ENCODE measurements at regions not wholly inside any gene's neighbourhood (a gene's known extent, or its start where the extent isn't known, plus 50 kb on each side); places are given as distances from the start of the nearest gene placed in this dataset.
"Not testable (repeated sequence)": the region's sequence is repeated elsewhere in the genome, so short reads cannot be mapped to it uniquely, and the experiment has no call there.

DNA sequence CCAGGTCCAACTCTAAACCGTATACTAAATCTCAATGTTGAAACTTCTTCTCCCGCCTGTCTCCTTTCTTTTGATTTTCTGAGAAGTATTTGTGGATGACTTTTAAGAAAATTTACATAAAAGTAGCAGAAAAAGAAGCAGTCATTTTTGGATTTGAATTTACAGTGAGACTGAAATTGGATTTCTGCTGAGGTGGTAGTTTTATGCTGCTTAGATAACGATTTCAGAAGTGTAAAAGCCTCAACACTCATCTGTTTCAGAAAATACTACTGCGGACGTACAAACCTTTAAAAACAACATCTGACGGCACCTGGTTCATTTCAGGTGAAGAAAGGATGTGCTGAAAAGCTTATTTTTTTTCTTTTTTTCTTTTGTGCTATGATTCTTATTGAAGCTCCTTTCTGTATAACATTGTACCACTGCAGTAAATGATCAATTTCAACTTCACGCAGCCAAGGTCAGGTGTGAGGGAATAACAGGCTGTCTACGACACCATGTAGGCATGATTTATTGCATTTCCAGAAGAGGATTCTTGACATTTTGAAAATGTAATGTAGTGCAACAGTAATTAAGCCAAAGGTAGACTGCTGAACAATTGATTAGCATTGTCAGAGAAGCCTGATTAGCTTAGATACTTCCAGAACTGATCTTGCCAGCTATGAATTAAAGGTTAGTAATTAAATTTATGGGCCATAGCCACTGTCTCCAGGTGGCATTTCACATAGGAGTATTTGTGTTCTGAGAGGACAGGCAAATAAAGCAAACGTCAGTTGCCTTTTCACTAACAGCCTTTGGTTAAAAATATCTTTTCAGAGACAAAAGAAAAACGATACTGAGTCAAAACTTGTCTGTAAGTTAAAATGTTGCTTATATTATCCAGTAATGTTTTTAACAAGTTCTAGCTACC, 134.6 kb upstream of the KBTBD8 start:
- peak in 1 of 2 experiments; percentile 38 for DNase-seq

DNA sequence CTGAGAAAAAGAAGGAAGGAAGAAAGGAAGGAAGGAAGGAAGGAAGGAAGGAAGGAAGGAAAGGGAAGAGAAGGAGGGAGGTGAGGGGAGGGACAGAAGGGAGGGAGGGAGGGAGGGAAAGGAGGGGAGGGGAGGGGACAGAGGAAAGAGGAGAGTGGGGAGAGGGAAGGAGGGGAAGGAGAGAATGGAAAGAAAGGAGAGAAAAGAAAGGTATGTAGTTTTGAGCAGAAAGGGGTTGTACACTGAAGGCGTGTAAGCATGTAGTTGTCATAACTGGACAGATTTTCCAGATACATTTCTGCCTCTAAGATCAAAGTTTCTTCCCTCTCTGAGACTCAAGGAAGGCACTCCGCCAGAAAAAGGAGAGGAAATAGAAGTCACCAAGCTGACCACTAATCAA, 113.4 kb upstream of the KBTBD8 start:
- no peak for DNase-seq

DNA sequence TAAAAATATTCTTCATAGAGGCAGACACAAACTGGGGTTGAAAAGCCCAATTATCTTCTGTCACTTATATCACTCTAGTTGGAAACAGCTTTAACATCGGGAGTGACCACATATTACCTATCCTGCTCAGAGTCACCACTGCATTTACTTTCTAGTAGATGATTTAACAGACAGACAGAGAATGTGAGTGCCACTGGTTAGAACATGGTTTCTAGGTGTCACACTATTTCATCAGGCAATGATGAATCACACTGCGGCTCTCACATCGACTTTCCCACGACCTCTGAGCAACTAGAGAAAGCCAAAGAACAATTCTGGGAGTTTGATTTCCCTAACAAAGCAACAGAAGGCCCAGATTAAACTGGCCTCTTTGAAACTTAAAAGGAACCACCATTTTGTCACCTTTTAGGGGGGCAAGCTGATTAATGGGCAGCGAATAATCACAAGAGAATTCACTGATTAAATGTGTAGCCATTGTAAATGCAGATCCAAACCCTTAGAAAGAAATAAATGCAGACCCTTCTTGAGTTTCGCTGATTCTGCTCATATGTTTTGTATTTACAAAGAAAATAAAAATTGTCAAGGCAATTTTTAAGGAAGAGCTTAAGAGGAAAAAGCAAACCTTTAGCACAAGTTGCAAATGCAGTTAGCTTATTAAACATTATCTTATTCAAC, 112.6 kb upstream of the KBTBD8 start:
- no peak for DNase-seq

DNA sequence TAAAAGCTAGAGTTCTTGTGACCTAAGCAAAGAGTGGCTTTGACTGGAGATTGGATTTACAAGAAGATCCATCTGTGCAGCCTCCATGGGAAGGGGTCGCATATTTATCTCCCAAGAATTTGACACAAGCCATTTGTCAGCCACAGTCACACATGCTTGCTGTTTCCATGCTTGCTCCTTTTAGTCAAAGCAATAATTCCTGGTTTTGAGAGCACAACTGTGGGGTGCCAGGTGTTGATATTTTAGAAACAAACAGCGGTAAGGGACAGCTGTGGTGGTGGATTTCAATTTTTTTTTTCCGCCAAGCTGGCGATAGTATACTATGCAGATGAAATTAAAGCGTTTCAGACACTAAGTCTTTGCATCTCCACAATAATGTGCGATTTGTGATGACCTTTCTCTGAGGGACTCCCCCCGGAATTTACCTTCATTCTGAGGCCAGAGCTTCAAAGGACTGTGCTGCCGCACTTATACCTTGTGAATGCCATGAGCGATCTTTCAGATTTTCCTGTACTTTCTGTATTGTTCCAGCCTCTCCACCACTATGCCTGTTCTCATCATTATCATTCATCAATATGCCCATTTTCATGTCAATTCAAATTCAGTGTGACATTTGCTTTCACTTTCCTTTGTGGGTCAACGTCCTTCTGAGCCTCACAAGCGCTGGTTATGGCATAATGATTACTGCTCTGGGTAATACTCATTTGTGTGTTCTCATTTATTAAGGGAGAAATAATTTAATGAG, 108.2 kb upstream of the KBTBD8 start:
- DNase-seq = no peak

DNA sequence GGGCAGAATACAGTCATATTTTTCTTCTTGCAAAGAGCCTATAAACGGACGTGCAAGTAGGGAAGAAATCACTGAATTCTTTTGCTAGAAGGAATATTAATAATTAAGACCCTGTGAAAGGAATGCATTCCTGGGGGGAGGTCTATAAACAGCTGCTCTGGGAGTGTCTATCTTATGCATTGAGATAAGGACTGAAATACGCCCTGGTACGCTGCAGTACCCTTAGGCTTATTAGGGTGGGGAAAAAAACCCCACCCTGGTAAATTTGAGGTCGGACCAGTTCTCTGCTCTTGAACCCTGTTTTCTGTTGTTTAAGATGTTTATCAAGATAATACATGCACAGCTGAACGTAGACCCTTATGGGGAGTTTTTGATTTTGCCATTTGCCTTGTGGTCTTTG, 100.0 kb upstream of the KBTBD8 start:
- no peak for DNase-seq

DNA sequence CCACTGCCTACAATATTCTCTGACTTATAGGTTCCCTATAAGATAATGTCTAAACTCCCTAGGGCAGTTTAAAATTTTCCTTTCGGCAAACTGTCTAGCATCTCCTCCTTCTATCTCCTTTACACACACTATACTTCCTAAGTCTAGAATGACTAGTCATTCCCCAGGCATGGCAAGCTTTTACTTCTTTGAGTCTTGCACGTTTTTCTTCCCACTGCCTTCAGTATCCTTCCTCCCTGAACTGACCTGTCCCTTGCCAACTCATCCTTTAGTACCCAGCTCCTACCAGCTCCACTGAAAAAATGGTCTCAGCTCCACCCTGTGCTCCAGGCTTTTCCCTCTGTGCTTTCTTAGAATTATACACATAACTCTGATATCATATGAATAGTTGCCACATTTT, 93.8 kb upstream of the KBTBD8 start:
- no peak for DNase-seq

DNA sequence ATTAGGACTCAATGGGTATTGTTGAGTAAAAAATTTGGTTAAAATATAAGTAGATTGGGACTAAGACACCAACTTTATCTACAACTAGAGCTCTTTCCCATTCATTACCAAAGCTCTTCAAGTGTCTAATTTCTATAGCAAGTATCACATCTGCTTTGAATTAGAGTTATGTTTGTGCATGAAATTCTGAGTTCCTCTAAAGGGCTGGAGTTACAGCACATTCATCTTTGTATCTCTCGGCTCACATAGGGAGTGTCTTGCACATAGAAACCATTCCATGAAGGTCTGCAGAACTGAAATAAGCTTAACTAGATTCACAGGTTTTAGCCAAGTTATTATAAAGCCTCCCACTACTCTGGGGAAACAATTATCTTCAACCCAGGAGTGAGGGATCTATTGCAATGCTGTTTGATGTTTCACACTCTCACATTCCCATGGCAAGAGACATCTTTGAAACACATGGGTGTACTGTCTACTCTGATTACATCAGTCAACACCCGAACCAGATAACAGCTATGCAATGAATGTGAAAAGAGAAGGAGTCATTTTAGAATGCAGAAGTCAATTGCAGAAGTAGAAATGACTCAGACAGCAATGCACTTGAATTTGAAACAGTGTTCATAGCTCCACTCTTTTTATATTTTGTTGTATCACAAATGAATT, 93.1 kb upstream of the KBTBD8 start:
- DNase-seq = no peak

DNA sequence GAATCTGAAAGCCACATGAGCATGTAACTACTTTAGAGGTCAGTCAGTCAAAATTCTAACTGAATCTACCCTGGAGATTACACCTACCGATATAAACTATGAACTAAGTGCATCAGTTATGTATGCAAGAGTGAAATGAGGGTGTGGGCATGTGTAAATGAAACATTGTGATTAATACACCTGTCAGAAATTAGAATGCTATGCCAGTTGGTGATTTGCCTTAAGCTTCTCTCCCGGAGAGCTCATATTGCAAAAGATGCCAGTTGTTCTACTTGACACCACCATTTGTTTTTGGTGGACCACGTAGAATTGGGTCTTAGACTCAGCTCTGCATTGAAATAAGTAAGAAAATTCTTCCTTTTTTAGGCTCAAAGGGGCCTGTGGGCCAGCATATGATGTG, 91.0 kb upstream of the KBTBD8 start:
- no peak for DNase-seq

DNA sequence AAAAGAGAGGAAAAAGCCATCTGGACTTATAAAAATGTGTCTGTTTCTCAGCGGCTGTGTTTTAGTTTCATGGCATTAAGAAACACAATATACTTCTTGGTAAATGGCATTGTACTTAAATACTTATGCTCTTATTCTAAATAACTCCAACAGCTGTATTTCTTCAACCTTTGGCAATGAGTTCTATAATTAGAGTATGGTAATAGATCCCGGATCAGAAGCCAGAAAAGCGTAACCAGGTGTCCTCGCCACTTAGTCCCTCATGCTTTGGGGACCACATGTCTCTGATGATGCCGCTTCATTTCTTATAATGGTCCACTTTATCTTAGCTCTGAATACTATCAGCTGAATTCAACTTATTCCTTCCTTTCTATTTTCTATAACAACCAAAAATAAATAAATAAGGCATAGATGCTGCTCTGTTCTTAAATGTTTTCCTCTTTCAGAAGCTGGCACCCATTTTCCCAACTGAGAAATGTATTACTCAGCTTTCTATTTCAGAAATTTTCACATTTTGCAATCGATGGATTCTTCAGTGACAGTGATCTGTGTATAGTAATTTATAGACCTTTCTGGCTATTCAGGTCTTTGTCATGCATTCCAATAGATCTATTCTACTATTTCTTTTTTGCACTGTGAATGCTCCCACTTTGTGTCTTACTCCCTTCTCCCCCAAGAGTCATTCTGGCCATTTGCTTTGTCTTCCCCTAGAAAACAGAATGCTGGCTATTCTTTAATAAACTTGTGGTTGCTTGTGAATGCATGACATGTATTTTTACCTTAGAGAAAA, 87.6 kb upstream of the KBTBD8 start:
- DNase-seq = no peak

DNA sequence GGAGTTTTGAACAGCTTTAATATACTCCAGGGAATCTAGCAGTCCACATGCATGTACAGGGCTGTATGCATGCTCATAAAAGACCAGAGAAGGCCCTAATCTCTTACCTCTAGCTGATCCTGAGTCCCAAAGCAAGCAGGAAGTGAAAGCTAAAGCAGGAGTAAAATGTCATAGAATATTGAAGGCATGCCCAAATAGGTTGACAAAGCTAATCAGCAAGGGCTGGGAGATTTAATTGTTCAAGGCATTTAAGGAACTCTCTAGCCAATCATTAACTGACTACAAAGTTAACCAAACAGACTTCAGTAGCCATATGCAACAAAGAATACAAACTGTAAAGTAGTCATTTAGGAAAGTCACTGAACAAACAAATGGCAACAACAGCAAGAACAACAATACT, 85.8 kb upstream of the KBTBD8 start:
- DNase-seq = no peak

DNA sequence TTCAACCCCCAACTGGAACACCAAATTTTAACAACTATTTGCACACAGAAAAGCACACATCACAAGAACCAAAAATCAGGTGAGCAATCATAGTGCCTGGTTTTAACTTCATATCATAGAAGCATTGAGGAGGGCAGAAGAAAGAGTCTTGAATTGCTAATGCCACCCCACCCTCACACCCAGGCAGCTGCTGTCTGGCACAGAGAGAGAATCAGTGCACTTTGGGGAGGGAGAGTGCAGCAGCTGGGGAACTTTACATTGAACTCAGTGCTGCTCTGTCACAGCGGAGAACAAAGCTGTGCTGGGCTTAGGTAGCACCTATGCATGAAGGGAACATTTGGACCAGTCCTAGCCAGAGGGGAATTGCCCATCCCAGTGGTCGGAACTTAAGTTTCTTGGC, 76.0 kb upstream of the KBTBD8 start:
- no peak for DNase-seq

DNA sequence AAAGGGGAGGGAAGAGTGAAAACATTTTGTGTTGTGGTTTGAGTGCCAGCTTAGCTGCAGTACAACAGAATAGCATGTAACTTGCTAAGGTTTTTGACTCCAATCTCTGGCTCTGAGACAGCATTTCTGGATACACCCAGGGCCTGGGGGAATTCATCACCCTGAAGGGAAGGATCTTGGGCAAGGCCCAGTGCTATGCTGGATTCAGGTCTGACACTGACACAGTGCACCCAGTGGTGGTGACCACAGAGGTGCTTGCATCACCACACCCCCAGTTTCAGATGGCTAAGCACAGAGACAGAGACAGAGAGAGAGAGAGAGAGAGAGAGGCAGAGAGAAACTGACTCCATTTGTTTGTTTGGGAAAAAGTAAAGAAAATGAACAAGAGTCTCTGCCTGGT, 74.1 kb upstream of the KBTBD8 start:
- no peak for DNase-seq

DNA sequence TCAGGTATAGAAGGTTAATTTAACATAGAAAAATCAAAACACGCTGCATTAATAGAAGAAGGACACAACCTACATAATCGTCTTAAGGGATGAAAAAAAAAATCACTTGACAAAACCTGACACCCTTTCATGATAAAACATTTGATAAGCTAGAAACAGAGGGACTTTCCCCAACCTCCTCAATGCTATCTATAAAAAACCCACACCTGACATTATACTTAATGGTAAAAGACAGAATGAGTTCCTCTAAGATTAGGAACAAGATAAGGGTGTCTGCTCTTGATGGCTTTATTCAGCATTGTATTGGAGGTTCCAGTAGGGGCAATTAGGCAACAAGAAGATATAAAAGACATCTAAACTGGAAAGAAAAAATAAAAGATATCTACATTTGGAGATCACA, 69.9 kb upstream of the KBTBD8 start:
- no peak for DNase-seq

DNA sequence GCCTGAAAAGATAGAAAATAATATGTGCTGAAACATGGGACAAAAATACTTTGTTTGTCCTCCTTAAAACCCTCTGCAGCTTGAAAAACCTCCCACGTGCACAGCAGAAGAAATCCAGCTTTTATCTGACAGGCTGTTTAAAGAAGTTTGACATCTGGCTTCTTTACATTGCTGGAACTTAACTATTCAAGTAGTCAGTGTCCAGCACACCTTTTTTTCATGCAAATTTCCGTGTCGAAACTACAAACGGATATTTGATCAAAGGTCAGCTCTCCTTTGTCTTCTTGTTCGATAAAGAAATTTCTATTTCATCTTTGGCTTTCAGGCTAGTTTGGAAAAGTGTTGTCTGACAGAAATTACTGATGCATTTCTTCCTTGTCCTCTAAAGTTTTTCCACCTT, 66.8 kb upstream of the KBTBD8 start:
- no peak for DNase-seq

DNA sequence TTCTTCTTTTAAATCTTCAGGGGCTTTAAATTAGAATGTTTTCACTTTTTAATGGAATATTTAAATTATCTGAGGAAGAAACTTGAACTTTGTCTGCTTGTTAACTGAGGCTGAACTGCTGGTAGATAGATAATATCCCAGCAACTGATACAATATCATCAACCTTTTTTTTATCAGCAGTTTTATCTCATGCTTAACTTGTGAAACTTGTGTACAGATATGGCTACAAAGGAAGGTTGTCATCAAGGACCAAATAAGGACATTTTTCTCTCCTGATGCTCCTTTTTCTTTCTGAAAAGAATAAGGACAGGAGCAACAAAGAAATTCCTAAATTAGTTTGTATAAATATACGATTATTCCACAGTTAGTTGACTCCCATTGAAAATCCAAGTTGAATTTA, 66.4 kb upstream of the KBTBD8 start:
- no peak for DNase-seq

DNA sequence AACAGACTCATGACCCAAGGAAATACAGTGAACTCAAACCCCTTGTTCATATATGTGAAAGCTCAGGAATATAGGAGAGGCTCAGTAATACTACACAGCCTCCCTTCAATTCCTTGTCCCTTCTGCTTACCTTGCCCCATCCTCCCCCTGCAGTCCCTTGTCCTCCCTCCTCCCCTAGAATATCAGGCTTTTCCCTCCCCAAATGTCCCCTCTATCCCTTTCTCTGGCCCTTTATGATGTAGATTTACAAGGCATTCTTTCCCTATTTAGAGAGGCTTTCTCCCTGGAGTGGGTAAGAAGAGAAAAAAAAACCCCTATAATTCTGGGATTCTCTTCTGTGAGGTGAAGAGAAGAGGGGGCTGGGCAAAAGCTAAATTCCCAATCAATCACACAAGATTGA, 64.9 kb upstream of the KBTBD8 start:
- no peak for DNase-seq

DNA sequence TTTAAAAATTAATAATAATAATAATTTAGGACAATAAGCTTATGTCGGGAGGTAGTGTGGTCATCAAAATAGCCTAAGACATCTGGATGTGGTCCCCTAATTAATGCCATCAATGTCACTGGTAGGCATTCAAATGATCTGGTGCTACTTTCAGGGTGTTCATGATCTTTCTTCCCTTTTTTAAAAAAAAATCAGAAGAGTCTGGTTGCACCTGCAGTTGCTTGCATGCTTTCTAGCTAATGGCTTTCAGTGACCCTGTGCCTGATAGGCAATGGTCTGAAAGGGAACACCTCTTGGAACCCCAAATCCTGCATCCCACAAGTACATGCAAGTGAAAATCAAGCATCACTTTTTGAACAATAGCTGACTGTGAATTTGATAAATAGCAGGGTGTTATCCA, 64.1 kb upstream of the KBTBD8 start:
- no peak for DNase-seq

DNA sequence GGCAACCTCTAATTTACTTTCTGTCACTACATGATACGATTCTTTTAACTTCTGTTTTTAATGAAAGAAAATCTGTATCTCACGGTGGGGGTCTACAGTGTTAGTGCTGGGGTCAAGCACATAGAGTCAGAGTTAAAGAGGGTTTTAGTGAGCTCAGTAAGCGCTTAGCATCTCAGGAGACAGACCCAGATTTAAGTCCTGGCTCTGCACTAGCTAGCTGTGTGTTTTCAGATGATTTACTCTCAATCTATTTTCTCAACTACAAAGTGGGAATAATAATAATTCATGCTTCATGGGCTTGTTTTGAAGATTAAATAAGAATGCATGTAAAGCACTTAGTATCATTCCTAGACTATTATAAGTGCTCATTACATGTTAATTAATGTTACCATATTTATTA, 63.4 kb upstream of the KBTBD8 start:
- no peak for DNase-seq

DNA sequence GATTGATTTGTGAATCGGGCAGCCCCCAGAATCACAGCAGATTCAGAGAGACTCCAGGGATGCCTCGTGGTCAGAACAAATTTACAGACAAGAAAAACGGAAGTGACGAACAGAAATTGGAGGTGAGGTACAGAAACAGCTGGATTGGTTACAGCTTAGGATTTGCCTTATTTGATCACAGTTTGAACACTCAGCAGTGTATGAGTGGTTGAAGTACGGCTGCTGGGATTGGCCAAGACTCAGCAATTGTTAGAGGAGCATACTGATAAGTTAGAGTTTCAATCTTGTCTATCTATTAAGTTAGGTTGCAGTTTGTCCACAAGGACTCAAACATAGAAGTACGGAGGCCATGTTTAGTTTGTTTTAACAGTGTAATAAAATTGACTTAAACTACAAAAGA, 61.1 kb upstream of the KBTBD8 start:
- not testable (repeated sequence) for DNase-seq

DNA sequence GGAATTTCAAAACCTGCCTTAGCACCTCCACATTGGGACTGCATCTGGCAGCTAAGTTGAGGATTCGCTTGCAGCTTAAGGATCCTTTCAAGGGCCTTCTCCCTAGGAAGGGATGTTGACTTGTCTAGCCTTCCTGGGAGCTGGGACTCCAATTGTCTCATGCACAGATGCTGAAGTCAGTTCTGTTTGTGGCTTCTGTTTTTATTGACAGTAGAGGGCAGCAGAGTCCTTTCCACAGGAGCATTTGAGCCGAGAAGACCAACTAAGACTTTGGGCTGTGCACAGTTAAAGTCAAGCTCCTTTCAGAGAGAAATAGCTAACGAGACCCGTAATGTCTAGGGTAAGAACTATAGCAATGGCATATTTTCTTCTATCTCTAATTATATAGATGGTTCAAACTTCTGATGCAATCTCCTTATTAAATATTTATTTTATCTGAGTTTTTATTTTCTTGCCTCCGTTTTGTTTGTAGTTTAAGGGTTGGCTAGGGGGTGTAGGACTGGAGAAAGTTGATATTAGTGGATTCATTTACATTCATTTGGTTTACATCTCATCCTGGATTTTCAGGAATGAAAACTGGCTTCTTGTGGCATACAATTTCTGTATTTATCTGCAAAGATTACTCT, 59.7 kb upstream of the KBTBD8 start:
- DNase-seq = peak; percentile 48 to 65

DNA sequence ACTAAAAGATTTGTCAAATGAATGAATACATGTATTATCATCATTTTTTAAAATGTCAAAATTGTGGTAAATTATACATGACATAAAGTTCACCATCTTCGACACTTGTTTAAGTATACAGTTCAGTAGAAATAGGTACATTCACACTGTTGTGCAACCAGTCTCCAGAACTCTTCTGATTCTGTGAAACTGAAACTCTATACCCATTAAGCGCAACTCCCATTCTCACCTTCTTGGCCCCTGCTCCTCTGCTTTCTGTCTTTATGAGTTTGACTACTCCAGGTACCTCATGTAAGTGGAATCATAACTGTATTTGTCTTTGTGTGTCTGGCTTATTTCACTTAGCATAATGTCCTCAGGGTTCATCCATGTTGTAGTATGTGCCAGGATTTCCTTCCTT, 50.1 kb upstream of the KBTBD8 start:
- DNase-seq = no peak
